ENCODE measurements at regions not wholly inside any gene's neighbourhood (a gene's known extent, or its start where the extent isn't known, plus 50 kb on each side); places are given as distances from the start of the nearest gene placed in this dataset.

DNA sequence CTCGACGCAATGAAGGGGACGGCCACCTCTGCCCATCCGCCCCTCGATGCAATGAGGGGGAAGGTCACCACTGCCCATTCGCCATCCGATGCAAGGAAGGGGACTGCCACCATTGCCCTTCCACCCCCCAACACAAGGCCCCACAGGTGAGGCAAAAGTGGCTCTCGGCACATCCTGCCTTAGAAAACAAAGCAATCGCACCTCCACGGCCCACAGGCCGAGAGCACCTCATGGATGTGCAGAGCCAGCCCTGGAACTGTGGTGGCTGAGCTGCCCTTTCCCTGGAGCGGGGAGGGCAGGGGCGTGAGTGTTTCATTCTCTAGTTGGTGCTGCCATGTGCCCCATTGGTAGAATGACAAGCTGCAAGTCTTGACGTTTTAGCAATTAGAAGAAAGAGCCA is 320.6 kb upstream of the SALL3 start:
- TF ChIP-seq CSDC2 (CRISPR knock-in tag; IDR thresholded peaks at IDR 0.05) (no peak), ARNTL (CRISPR knock-in tag; IDR thresholded peaks at IDR 0.05; ENCODE audit: borderline replicate concordance, low read depth) (no peak), TOX (CRISPR knock-in tag; IDR thresholded peaks at IDR 0.05; ENCODE audit: borderline replicate concordance) (no peak)
- TF ChIP-seq, protein P1, sequence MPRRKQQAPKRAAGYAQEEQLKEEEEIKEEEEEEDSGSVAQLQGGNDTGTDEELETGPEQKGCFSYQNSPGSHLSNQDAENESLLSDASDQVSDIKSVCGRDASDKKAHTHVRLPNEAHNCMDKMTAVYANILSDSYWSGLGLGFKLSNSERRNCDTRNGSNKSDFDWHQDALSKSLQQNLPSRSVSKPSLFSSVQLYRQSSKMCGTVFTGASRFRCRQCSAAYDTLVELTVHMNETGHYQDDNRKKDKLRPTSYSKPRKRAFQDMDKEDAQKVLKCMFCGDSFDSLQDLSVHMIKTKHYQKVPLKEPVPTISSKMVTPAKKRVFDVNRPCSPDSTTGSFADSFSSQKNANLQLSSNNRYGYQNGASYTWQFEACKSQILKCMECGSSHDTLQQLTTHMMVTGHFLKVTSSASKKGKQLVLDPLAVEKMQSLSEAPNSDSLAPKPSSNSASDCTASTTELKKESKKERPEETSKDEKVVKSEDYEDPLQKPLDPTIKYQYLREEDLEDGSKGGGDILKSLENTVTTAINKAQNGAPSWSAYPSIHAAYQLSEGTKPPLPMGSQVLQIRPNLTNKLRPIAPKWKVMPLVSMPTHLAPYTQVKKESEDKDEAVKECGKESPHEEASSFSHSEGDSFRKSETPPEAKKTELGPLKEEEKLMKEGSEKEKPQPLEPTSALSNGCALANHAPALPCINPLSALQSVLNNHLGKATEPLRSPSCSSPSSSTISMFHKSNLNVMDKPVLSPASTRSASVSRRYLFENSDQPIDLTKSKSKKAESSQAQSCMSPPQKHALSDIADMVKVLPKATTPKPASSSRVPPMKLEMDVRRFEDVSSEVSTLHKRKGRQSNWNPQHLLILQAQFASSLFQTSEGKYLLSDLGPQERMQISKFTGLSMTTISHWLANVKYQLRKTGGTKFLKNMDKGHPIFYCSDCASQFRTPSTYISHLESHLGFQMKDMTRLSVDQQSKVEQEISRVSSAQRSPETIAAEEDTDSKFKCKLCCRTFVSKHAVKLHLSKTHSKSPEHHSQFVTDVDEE (CRISPR knock-in tag; IDR thresholded peaks at IDR 0.05) = no peak
